Activated naive CD4-positive, alpha-beta T cell treated with anti-CD3 and anti-CD28 coated beads for 36 hours (primary cell): ENCODE measurements at regions not wholly inside any gene's neighbourhood (a gene's known extent, or its start where the extent isn't known, plus 50 kb on each side); places are given as distances from the start of the nearest gene placed in this dataset.
"Not testable (repeated sequence)": the region's sequence is repeated elsewhere in the genome, so short reads cannot be mapped to it uniquely, and the experiment has no call there.

ENCODE experiments used
- CTCF ChIA-PET: fragments of 350-600 bp; sonication (Branson Sonifier 250); formaldehyde crosslinking; loops from one replicate; lab custom pipeline; 2021; ENCODE audit warnings: antibody characterized with exemption; lab: Charles Lee
- DNase-seq: peaks from one replicate; pipeline ENCODE4 v3.0.0-alpha.2; 2020
- H3K27ac Mint-ChIP-seq: one replicate; pipeline ENCODE4 v1.8.0; 2021; ENCODE audit warnings: mild to moderate bottlenecking, mixed read lengths
- H3K27me3 Mint-ChIP-seq: one replicate; pipeline ENCODE4 v1.8.0; 2021; ENCODE audit warnings: low read depth, mixed read lengths
- H3K36me3 Mint-ChIP-seq: one replicate; pipeline ENCODE4 v1.8.0; 2021; ENCODE audit warnings: low read depth, mixed read lengths
- H3K4me1 Mint-ChIP-seq: one replicate; pipeline ENCODE4 v1.8.0; 2021; ENCODE audit warnings: low read depth, mixed read lengths
- H3K4me3 Mint-ChIP-seq: one replicate; pipeline ENCODE4 v1.8.0; 2021; ENCODE audit warnings: mild to moderate bottlenecking, moderate library complexity, mixed read lengths
- H3K9me3 Mint-ChIP-seq: one replicate; pipeline ENCODE4 v1.8.0; 2021; ENCODE audit warnings: mixed read lengths
- intact Hi-C: fragments of 100-400 bp; cut with micrococcal nuclease; formaldehyde crosslinking; loops from one replicate; pipeline ENCODE4 v1.15.1; 2023

- no peaks in the 10 kb centered on the region for H3K4me1 Mint-ChIP-seq
- H3K27ac Mint-ChIP-seq: no peak overlapping the region
- peaks cover under 1% of the 10 kb centered on the region for H3K27me3 Mint-ChIP-seq
- H3K4me3 Mint-ChIP-seq: no peak overlapping the region
- CTCF ChIA-PET: interaction anchor here (0.6 kb wide), 1 partner anchor 1124 kb away, joined by 3 read pairs; no protein-coding TSS in a partner anchor
- H3K36me3 Mint-ChIP-seq: no peaks in the 10 kb centered on the region
- H3K9me3 Mint-ChIP-seq: peaks cover 5% of the 10 kb centered on the region
- DNase-seq: no peak
- intact Hi-C loops: no loop called here
Observed at GRCh38 chr5:10894445-10895054, 133.5 kb upstream of the DAP start.

- no peak overlapping the region for H3K27ac Mint-ChIP-seq
- CTCF ChIA-PET: no interaction called here
- peaks cover 5% of the 10 kb centered on the region for H3K9me3 Mint-ChIP-seq
- H3K4me1 Mint-ChIP-seq: no peaks in the 10 kb centered on the region
- H3K36me3 Mint-ChIP-seq: no peaks in the 10 kb centered on the region
- H3K4me3 Mint-ChIP-seq: no peak overlapping the region
- no peak for DNase-seq
- intact Hi-C loops: no loop called here
- no peaks in the 10 kb centered on the region for H3K27me3 Mint-ChIP-seq
Observed at GRCh38 chr5:10892911-10893215, 131.8 kb upstream of the DAP start.

GRCh38 chr5:10892147-10892910 is 131.3 kb upstream of the DAP start:
- CTCF ChIA-PET: no interaction called here
- Mint-ChIP-seq H3K4me3 (no peak overlapping the region), H3K36me3 (no peaks in the 10 kb centered on the region), H3K4me1 (no peaks in the 10 kb centered on the region), H3K27me3 (no peaks in the 10 kb centered on the region), H3K27ac (no peak overlapping the region), H3K9me3 (peaks cover 5% of the 10 kb centered on the region)
- intact Hi-C loops: no loop called here
- DNase-seq: no peak

GRCh38 chr5:10891193-10891592 is 130.2 kb upstream of the DAP start:
- no peak for DNase-seq
- CTCF ChIA-PET: no interaction called here
- Mint-ChIP-seq H3K36me3 (no peaks in the 10 kb centered on the region), H3K4me1 (no peaks in the 10 kb centered on the region), H3K4me3 (no peak overlapping the region), H3K9me3 (peaks cover 5% of the 10 kb centered on the region), H3K27me3 (no peaks in the 10 kb centered on the region), H3K27ac (no peak overlapping the region)
- intact Hi-C loops: no loop called here

GRCh38 chr5:10886497-10886896 is 125.5 kb upstream of the DAP start:
- no peak for DNase-seq
- Mint-ChIP-seq H3K9me3 (peaks cover 4% of the 10 kb centered on the region), H3K27ac (no peak overlapping the region), H3K36me3 (no peaks in the 10 kb centered on the region), H3K4me1 (no peaks in the 10 kb centered on the region), H3K27me3 (no peaks in the 10 kb centered on the region), H3K4me3 (no peak overlapping the region)
- CTCF ChIA-PET: no interaction called here
- intact Hi-C loops: no loop called here

- H3K36me3 Mint-ChIP-seq: no peaks in the 10 kb centered on the region
Observed at GRCh38 chr5:10885026-10885425, 124.0 kb upstream of the DAP start.

GRCh38 chr5:10883945-10884344 is 122.9 kb upstream of the DAP start:
- not testable (repeated sequence) for H3K9me3 Mint-ChIP-seq, DNase-seq

More at GRCh38 chr5:10885026-10885425, 124.0 kb upstream of the DAP start:
- H3K4me1 Mint-ChIP-seq: no peaks in the 10 kb centered on the region
- peaks cover 2% of the 10 kb centered on the region for H3K27me3 Mint-ChIP-seq
- CTCF ChIA-PET: no interaction called here
- no peak overlapping the region for H3K4me3 Mint-ChIP-seq
- intact Hi-C loops: no loop called here
- H3K9me3 Mint-ChIP-seq: no peaks in the 10 kb centered on the region
- no peak for DNase-seq
- H3K27ac Mint-ChIP-seq: no peak overlapping the region

GRCh38 chr5:10880934-10881333 is 119.9 kb upstream of the DAP start:
- no peak for DNase-seq
- Mint-ChIP-seq H3K27ac (no peak overlapping the region), H3K9me3 (no peaks in the 10 kb centered on the region), H3K27me3 (peaks cover 6% of the 10 kb centered on the region), H3K4me1 (no peaks in the 10 kb centered on the region), H3K4me3 (no peak overlapping the region), H3K36me3 (no peaks in the 10 kb centered on the region)
- CTCF ChIA-PET: no interaction called here
- intact Hi-C loops: no loop called here

More at GRCh38 chr5:10883945-10884344, 122.9 kb upstream of the DAP start:
- intact Hi-C loops, CTCF ChIA-PET, H3K27ac Mint-ChIP-seq, H3K4me1 Mint-ChIP-seq, H3K27me3 Mint-ChIP-seq, H3K36me3 Mint-ChIP-seq, H3K4me3 Mint-ChIP-seq: not testable (repeated sequence)

- H3K4me3 Mint-ChIP-seq, CTCF ChIA-PET, H3K36me3 Mint-ChIP-seq, H3K27ac Mint-ChIP-seq, intact Hi-C loops, DNase-seq, H3K9me3 Mint-ChIP-seq, H3K4me1 Mint-ChIP-seq: not testable (repeated sequence)
- H3K27me3 Mint-ChIP-seq: peaks cover 11% of the 10 kb centered on the region
Observed at GRCh38 chr5:10876996-10877395, 116.0 kb upstream of the DAP start.

- H3K36me3 Mint-ChIP-seq: no peaks in the 10 kb centered on the region
- H3K4me1 Mint-ChIP-seq: no peaks in the 10 kb centered on the region
- H3K9me3 Mint-ChIP-seq: no peaks in the 10 kb centered on the region
- no peak for DNase-seq
- CTCF ChIA-PET: no interaction called here
- intact Hi-C loops: no loop called here
- H3K4me3 Mint-ChIP-seq: no peak overlapping the region
- H3K27me3 Mint-ChIP-seq: peaks cover 16% of the 10 kb centered on the region
- no peak overlapping the region for H3K27ac Mint-ChIP-seq
Observed at GRCh38 chr5:10876006-10876744, 115.1 kb upstream of the DAP start.

GRCh38 chr5:10875201-10875768 is 114.3 kb upstream of the DAP start:
- no peak overlapping the region for H3K27ac Mint-ChIP-seq
- intact Hi-C loops: no loop called here

GRCh38 chr5:10874541-10874940 is 113.5 kb upstream of the DAP start:
- no peak for DNase-seq
- Mint-ChIP-seq H3K36me3 (no peaks in the 10 kb centered on the region), H3K4me3 (no peak overlapping the region), H3K27me3 (peaks cover 12% of the 10 kb centered on the region), H3K27ac (no peak overlapping the region), H3K4me1 (no peaks in the 10 kb centered on the region), H3K9me3 (no peaks in the 10 kb centered on the region)
- CTCF ChIA-PET: no interaction called here
- intact Hi-C loops: no loop called here

More at GRCh38 chr5:10875201-10875768, 114.3 kb upstream of the DAP start:
- Mint-ChIP-seq H3K27me3 (peaks cover 18% of the 10 kb centered on the region), H3K4me3 (no peak overlapping the region), H3K4me1 (no peaks in the 10 kb centered on the region), H3K36me3 (no peaks in the 10 kb centered on the region), H3K9me3 (no peaks in the 10 kb centered on the region)
- DNase-seq: no peak
- CTCF ChIA-PET: no interaction called here
